ENCODE measurements at regions not wholly inside any gene's neighbourhood (a gene's known extent, or its start where the extent isn't known, plus 50 kb on each side); places are given as distances from the start of the nearest gene placed in this dataset.

GRCh38 chr9:29701559-29701958, 2128.3 kb upstream of the C9orf72 start:
- no peak for TF ChIP-seq CTCF (IDR thresholded peaks at IDR 0.05)
- TF ChIP-seq POLR2A (IDR thresholded peaks at IDR 0.05): no peak

All from thyroid gland (tissue), 4 donors.